ENCODE measurements at regions not wholly inside any gene's neighbourhood (a gene's known extent, or its start where the extent isn't known, plus 50 kb on each side); places are given as distances from the start of the nearest gene placed in this dataset.

- no peak overlapping the region for H3K4me3 ChIP-seq (ENCODE audit: low read depth, low read length)
These were observed 288.9 kb downstream of the SLC4A3 start for GRCh38 chr2:219916281-219916680.

GRCh38 chr2:219916726-219917440, 289.5 kb downstream of the SLC4A3 start:
- no peak for TF ChIP-seq CTCF (IDR thresholded peaks at IDR 0.05; ENCODE audit: low read depth, low read length, missing control alignments)
- no peak for DNase-seq (ENCODE audit: low read depth)
- H3K4me3 ChIP-seq (ENCODE audit: low read depth, low read length): no peak overlapping the region

More at GRCh38 chr2:219916281-219916680, 288.9 kb downstream of the SLC4A3 start:
- DNase-seq (ENCODE audit: low read depth): no peak
- no peak for TF ChIP-seq CTCF (IDR thresholded peaks at IDR 0.05; ENCODE audit: low read depth, low read length, missing control alignments)

- TF ChIP-seq CTCF (IDR thresholded peaks at IDR 0.05; ENCODE audit: low read depth, low read length, missing control alignments): no peak
- H3K4me3 ChIP-seq (ENCODE audit: low read depth, low read length): no peak overlapping the region
- no peak for DNase-seq (ENCODE audit: low read depth)
These were observed 290.8 kb downstream of the SLC4A3 start for GRCh38 chr2:219918254-219918653.

- DNase-seq (ENCODE audit: low read depth): no peak
- no peak overlapping the region for H3K4me3 ChIP-seq (ENCODE audit: low read depth, low read length)
- TF ChIP-seq CTCF (IDR thresholded peaks at IDR 0.05; ENCODE audit: low read depth, low read length, missing control alignments): no peak
These were observed 291.5 kb downstream of the SLC4A3 start for GRCh38 chr2:219918944-219919343.

GRCh38 chr2:219919506-219919905, 292.1 kb downstream of the SLC4A3 start:
- TF ChIP-seq CTCF (IDR thresholded peaks at IDR 0.05; ENCODE audit: low read depth, low read length, missing control alignments): no peak
- DNase-seq (ENCODE audit: low read depth): no peak

GRCh38 chr2:219929835-219930234, 302.4 kb downstream of the SLC4A3 start:
- no peak overlapping the region for H3K4me3 ChIP-seq (ENCODE audit: low read depth, low read length)
- DNase-seq (ENCODE audit: low read depth): no peak
- no peak for TF ChIP-seq CTCF (IDR thresholded peaks at IDR 0.05; ENCODE audit: low read depth, low read length, missing control alignments)

More at GRCh38 chr2:219919506-219919905, 292.1 kb downstream of the SLC4A3 start:
- H3K4me3 ChIP-seq (ENCODE audit: low read depth, low read length): no peak overlapping the region

- no peak for TF ChIP-seq CTCF (IDR thresholded peaks at IDR 0.05; ENCODE audit: low read depth, low read length, missing control alignments)
- H3K4me3 ChIP-seq (ENCODE audit: low read depth, low read length): no peak overlapping the region
- no peak for DNase-seq (ENCODE audit: low read depth)
These were observed 312.2 kb downstream of the SLC4A3 start for GRCh38 chr2:219939647-219940046.
